SK-N-MC (cell line): ENCODE measurements at regions not wholly inside any gene's neighbourhood (a gene's known extent, or its start where the extent isn't known, plus 50 kb on each side); places are given as distances from the start of the nearest gene placed in this dataset.

Source experiments
- FOXP2 ChIP-seq: optimal IDR thresholded peaks from 2 replicates; pipeline ENCODE3; 2011; ENCODE audit warnings: mild to moderate bottlenecking, moderate library complexity; ENCODE audit not compliant: insufficient read depth; ENCODE audit errors: extremely low read length, control extremely low read depth
- POLR2AphosphoS5 ChIP-seq: IDR thresholded peaks from 2 replicates; pipeline ENCODE4 v1.6.1; 2012; ENCODE audit warnings: mild to moderate bottlenecking, low read depth, low read length, borderline replicate concordance

DNA sequence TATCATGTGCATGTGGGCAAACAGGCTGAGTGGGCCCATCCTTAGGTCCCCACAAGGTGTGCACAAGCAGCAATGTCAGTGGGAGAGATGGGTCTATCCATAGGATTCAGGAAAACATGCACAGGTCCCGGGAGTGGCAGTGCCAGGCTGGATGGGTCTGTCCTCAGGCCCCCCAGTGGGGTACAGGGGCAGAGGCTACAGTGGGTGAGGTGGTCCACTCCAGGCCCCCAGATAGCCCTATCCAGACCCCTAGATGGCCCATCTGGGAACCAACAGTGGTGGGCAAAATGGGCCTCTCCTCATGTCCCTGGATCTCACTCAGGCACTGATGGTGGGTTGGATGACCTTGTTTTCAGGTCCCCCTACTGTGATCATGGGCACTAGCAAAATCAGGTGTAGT is 277.8 kb upstream of the SYT1 start:
- TF ChIP-seq FOXP2 (no peak), POLR2AphosphoS5 (no peak)
